Spinal cord (tissue), 9 donors: ENCODE measurements at regions not wholly inside any gene's neighbourhood (a gene's known extent, or its start where the extent isn't known, plus 50 kb on each side); places are given as distances from the start of the nearest gene placed in this dataset.
A peak's percentile ranks its signal among the peaks of the same experiment; 100 is the strongest.
"Not testable (repeated sequence)": the region's sequence is repeated elsewhere in the genome, so short reads cannot be mapped to it uniquely, and the experiment has no call there.

Source experiments
- DNase-seq, 6 donors: peaks; one replicate each; pipeline versions ENCODE4 v3.0.0 to v3.0.0-alpha.2; 2013 to 2015; ENCODE audit warnings: low spot score in 6 of 6, low read depth in 4 of 6
- H3K27ac ChIP-seq: one replicate; pipeline ENCODE4 v1.5.1; 2013; ENCODE audit warnings: low read depth, low read length, control low read depth
- H3K27me3 ChIP-seq: one replicate; pipeline ENCODE4 v1.6.1; 2013; ENCODE audit warnings: low read length; ENCODE audit not compliant: control insufficient read depth, insufficient read depth
- H3K36me3 ChIP-seq: one replicate; pipeline ENCODE4 v1.6.1; 2013; ENCODE audit warnings: low read length; ENCODE audit not compliant: control insufficient read depth, insufficient read depth
- H3K4me1 ChIP-seq: one replicate; pipeline ENCODE4 v1.6.1; 2013; ENCODE audit warnings: low read length; ENCODE audit not compliant: control insufficient read depth, insufficient read depth
- H3K4me3 ChIP-seq: one replicate; pipeline ENCODE4 v1.5.1; 2013; ENCODE audit warnings: low read depth, low read length, control low read depth
- H3K9me3 ChIP-seq: one replicate; pipeline ENCODE4 v1.6.1; 2013; ENCODE audit warnings: low read length; ENCODE audit not compliant: control insufficient read depth, insufficient read depth
- WGBS: methylation state at CpG from one replicate; pipeline ENCODE4 v1.1.5; 2013; ENCODE audit warnings: missing lambda C conversion rate; ENCODE audit not compliant: insufficient coverage; 5-methylcytosine and 5-hydroxymethylcytosine counted together
- donor health status: healthy.

- not testable (repeated sequence) for H3K4me3 ChIP-seq, H3K27me3 ChIP-seq, H3K27ac ChIP-seq, H3K4me1 ChIP-seq, H3K36me3 ChIP-seq, DNase-seq, H3K9me3 ChIP-seq
- no CpG with 5 or more reads among the region's 2 CpGs for WGBS
These were observed 689.9 kb downstream of the TTLL7 start for GRCh38 chr1:83309035-83309434.

GRCh38 chr1:83306811-83307210 is 692.1 kb downstream of the TTLL7 start:
- not testable (repeated sequence) for H3K4me3 ChIP-seq, DNase-seq, H3K27me3 ChIP-seq, H3K4me1 ChIP-seq, H3K36me3 ChIP-seq, H3K27ac ChIP-seq, H3K9me3 ChIP-seq
- WGBS = no CpG with 5 or more reads among the region's 2 CpGs

GRCh38 chr1:83295594-83295993 is 703.3 kb downstream of the TTLL7 start:
- H3K4me1 ChIP-seq, H3K27me3 ChIP-seq, H3K9me3 ChIP-seq, H3K36me3 ChIP-seq, H3K27ac ChIP-seq, DNase-seq, H3K4me3 ChIP-seq: not testable (repeated sequence)
- WGBS = no CpG with 5 or more reads among the region's 1 CpG

- H3K36me3 ChIP-seq, H3K27ac ChIP-seq, H3K4me3 ChIP-seq, DNase-seq, H3K9me3 ChIP-seq, H3K27me3 ChIP-seq, H3K4me1 ChIP-seq: not testable (repeated sequence)
- WGBS = no CpG with 5 or more reads among the region's 1 CpG
These were observed 711.5 kb downstream of the TTLL7 start for GRCh38 chr1:83287391-83287790.

GRCh38 chr1:83274656-83275055 is 724.3 kb downstream of the TTLL7 start:
- not testable (repeated sequence) for H3K4me3 ChIP-seq, H3K27me3 ChIP-seq, DNase-seq, H3K36me3 ChIP-seq, H3K9me3 ChIP-seq, H3K27ac ChIP-seq, H3K4me1 ChIP-seq
- no CpG with 5 or more reads among the region's 3 CpGs for WGBS

GRCh38 chr1:83272484-83272883 is 726.4 kb downstream of the TTLL7 start:
- H3K4me3 ChIP-seq, H3K4me1 ChIP-seq, H3K27me3 ChIP-seq, H3K27ac ChIP-seq, H3K9me3 ChIP-seq, H3K36me3 ChIP-seq: not testable (repeated sequence)
- peak in 1 of 6 donors; percentile 24 for DNase-seq
- WGBS = no CpG with 5 or more reads among the region's 1 CpG

GRCh38 chr1:83271834-83272233 is 727.1 kb downstream of the TTLL7 start:
- WGBS = no CpG with 5 or more reads among the region's 3 CpGs
- peak in 1 of 6 donors; percentile 11 for DNase-seq
- H3K4me1 ChIP-seq, H3K36me3 ChIP-seq, H3K4me3 ChIP-seq, H3K27me3 ChIP-seq, H3K9me3 ChIP-seq, H3K27ac ChIP-seq: not testable (repeated sequence)

GRCh38 chr1:83270801-83271200 is 728.1 kb downstream of the TTLL7 start:
- not testable (repeated sequence) for H3K27ac ChIP-seq, H3K27me3 ChIP-seq, H3K9me3 ChIP-seq, H3K4me3 ChIP-seq, H3K4me1 ChIP-seq, DNase-seq, H3K36me3 ChIP-seq
- WGBS = no CpG with 5 or more reads among the region's 1 CpG

GRCh38 chr1:83263808-83264207 is 735.1 kb downstream of the TTLL7 start:
- not testable (repeated sequence) for H3K27me3 ChIP-seq, H3K27ac ChIP-seq, H3K4me3 ChIP-seq, H3K9me3 ChIP-seq, H3K36me3 ChIP-seq, H3K4me1 ChIP-seq, DNase-seq
- WGBS = 100% methylated on average over 2 of the region's 14 CpGs

GRCh38 chr1:83251687-83252086 is 747.2 kb downstream of the TTLL7 start:
- H3K9me3 ChIP-seq, H3K4me1 ChIP-seq, H3K4me3 ChIP-seq, DNase-seq, H3K27ac ChIP-seq, H3K27me3 ChIP-seq, H3K36me3 ChIP-seq: not testable (repeated sequence)
- WGBS = no CpG with 5 or more reads among the region's 4 CpGs

GRCh38 chr1:83246780-83247179 is 752.2 kb downstream of the TTLL7 start:
- not testable (repeated sequence) for H3K4me1 ChIP-seq, H3K9me3 ChIP-seq, H3K4me3 ChIP-seq, H3K27ac ChIP-seq, H3K27me3 ChIP-seq, H3K36me3 ChIP-seq
- DNase-seq = peak in 2 of 6 donors; percentile 3 to 28
- WGBS = no CpG with 5 or more reads among the region's 3 CpGs
